Activated CD4-positive, CD25-positive, alpha-beta regulatory T cell (primary cell): ENCODE measurements at regions not wholly inside any gene's neighbourhood (a gene's known extent, or its start where the extent isn't known, plus 50 kb on each side); places are given as distances from the start of the nearest gene placed in this dataset.

Experiments used
- DNase-seq, 4 experiments: peaks; one replicate each; lab custom pipeline; 2025; lab: John Stamatoyannopoulos, UW

- DNase-seq, result no peak
These were observed 453.8 kb downstream of the RFPL4B start for GRCh38 chr6:112800916-112801315.

GRCh38 chr6:112801468-112802080, 454.4 kb downstream of the RFPL4B start:
- no peak for DNase-seq

- no peak for DNase-seq
These were observed 455.0 kb downstream of the RFPL4B start for GRCh38 chr6:112802144-112802543.

GRCh38 chr6:112804638-112805330, 457.7 kb downstream of the RFPL4B start:
- DNase-seq, result no peak

GRCh38 chr6:112806163-112806865, 459.2 kb downstream of the RFPL4B start:
- DNase-seq, result no peak

- no peak for DNase-seq
These were observed 474.3 kb downstream of the RFPL4B start for GRCh38 chr6:112821476-112821875.

- no peak for DNase-seq
These were observed 475.6 kb downstream of the RFPL4B start for GRCh38 chr6:112822769-112823168.

GRCh38 chr6:112827793-112828192, 480.7 kb downstream of the RFPL4B start:
- no peak for DNase-seq

- DNase-seq, result no peak
These were observed 483.9 kb downstream of the RFPL4B start for GRCh38 chr6:112831022-112831421.

GRCh38 chr6:112833581-112834131, 486.5 kb downstream of the RFPL4B start:
- no peak for DNase-seq

GRCh38 chr6:112835078-112835477, 487.9 kb downstream of the RFPL4B start:
- no peak for DNase-seq

GRCh38 chr6:112839525-112839961, 492.4 kb downstream of the RFPL4B start:
- DNase-seq, result no peak

GRCh38 chr6:112841553-112842329, 494.6 kb downstream of the RFPL4B start:
- no peak for DNase-seq

- DNase-seq, result no peak
These were observed 495.2 kb downstream of the RFPL4B start for GRCh38 chr6:112842330-112842685.

GRCh38 chr6:112846681-112847080, 499.6 kb downstream of the RFPL4B start:
- DNase-seq, result no peak

- DNase-seq, result no peak
These were observed 504.0 kb downstream of the RFPL4B start for GRCh38 chr6:112851146-112851545.

GRCh38 chr6:112853162-112853561, 506.0 kb downstream of the RFPL4B start:
- no peak for DNase-seq

- DNase-seq, result no peak
These were observed 516.6 kb downstream of the RFPL4B start for GRCh38 chr6:112863753-112864152.

- DNase-seq, result no peak
These were observed 518.0 kb downstream of the RFPL4B start for GRCh38 chr6:112865131-112865530.

- no peak for DNase-seq
These were observed 527.8 kb downstream of the RFPL4B start for GRCh38 chr6:112874881-112875280.

GRCh38 chr6:112877134-112878100, 530.3 kb downstream of the RFPL4B start:
- no peak for DNase-seq
